Nephron progenitor cell (in vitro differentiated cells): ENCODE measurements at regions not wholly inside any gene's neighbourhood (a gene's known extent, or its start where the extent isn't known, plus 50 kb on each side); places are given as distances from the start of the nearest gene placed in this dataset.

Source experiments
- DNase-seq: peaks from one replicate; pipeline ENCODE4 v3.0.0; 2021
- H3K27ac Mint-ChIP-seq: 2 replicates; pipeline ENCODE4 v1.8.0; 2021; ENCODE audit warnings: mild to moderate bottlenecking, moderate library complexity, mixed read lengths
- H3K27me3 Mint-ChIP-seq: 2 replicates; pipeline ENCODE4 v1.8.0; 2021; ENCODE audit warnings: mild to moderate bottlenecking, low read depth, mixed read lengths; ENCODE audit not compliant: poor library complexity
- H3K36me3 Mint-ChIP-seq: 2 replicates; pipeline ENCODE4 v1.8.0; 2021; ENCODE audit warnings: low read depth, mixed read lengths
- H3K4me1 Mint-ChIP-seq: 2 replicates; pipeline ENCODE4 v1.8.0; 2021; ENCODE audit warnings: mixed read lengths
- H3K4me3 Mint-ChIP-seq: 2 replicates; pipeline ENCODE4 v1.8.0; 2021; ENCODE audit warnings: mild to moderate bottlenecking, moderate library complexity, mixed read lengths
- H3K9me3 Mint-ChIP-seq: 2 replicates; pipeline ENCODE4 v1.8.0; 2021; ENCODE audit warnings: mild to moderate bottlenecking, moderate library complexity, mixed read lengths
- TF ChIP-seq, protein P1 (sequence below): fragments of 200-600 bp; sonication (generic); IDR thresholded peaks from 2 replicates; pipeline ENCODE4 v1.5.0; 2021; ENCODE audit warnings: antibody characterized with exemption

DNA sequence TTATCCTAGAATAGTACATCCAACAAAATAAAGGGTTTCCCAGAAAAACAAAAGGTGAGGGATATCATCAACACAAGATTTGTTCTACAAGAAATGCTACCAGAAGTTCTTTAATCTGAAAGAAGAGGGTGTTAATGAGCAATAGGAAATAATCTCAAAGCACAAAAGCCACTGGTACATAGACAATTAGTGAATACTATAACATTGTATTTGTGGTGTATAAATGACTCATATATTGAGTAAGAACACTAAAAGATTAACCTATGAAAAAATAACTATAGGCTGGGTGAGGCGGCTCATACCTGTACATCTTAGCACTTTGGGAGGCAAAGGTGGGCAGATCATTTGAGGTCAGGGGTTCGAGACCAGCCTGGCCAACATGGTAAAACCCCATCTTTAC lies 210.2 kb upstream of the SLITRK3 start:
- H3K9me3 Mint-ChIP-seq: no peaks in the 10 kb centered on the region
- no peak for DNase-seq
- H3K27me3 Mint-ChIP-seq: no peaks in the 10 kb centered on the region
- H3K36me3 Mint-ChIP-seq: no peaks in the 10 kb centered on the region
- no peaks in the 10 kb centered on the region for H3K4me1 Mint-ChIP-seq
- H3K4me3 Mint-ChIP-seq: no peak overlapping the region
- no peak overlapping the region for H3K27ac Mint-ChIP-seq
- TF ChIP-seq, protein P1, sequence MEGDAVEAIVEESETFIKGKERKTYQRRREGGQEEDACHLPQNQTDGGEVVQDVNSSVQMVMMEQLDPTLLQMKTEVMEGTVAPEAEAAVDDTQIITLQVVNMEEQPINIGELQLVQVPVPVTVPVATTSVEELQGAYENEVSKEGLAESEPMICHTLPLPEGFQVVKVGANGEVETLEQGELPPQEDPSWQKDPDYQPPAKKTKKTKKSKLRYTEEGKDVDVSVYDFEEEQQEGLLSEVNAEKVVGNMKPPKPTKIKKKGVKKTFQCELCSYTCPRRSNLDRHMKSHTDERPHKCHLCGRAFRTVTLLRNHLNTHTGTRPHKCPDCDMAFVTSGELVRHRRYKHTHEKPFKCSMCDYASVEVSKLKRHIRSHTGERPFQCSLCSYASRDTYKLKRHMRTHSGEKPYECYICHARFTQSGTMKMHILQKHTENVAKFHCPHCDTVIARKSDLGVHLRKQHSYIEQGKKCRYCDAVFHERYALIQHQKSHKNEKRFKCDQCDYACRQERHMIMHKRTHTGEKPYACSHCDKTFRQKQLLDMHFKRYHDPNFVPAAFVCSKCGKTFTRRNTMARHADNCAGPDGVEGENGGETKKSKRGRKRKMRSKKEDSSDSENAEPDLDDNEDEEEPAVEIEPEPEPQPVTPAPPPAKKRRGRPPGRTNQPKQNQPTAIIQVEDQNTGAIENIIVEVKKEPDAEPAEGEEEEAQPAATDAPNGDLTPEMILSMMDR: no peak

DNA sequence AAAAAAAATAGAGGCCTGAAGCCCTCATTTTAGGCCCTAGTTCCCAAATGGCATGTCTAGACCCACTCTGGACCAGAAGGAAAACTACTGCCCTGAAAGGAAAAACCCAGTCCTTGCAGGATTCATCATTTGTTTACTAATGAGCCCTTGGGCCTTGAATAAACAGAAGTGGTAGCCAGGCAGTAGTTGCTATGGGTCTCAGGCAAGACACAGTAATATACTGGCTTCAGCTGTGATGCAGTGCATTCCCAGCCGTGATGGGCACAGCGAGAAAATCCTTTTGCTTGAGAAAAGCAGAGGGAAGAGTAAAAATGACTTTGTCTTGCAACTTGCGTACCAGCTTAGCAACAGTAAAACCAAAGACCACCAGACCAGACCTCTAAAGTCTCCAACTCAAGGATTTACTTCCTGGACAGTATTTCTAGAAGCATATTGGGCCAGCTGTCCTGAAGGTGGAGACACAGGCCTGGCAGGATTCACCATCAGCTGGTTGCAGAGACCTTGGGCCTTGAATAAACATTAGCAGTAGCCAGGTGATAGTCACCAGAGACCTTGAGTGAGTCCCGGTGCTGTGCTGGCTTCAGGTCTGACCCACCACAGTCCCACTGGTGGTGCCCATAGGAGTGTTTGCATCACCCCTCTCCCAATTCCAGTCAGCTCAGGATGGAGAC lies 208.3 kb upstream of the SLITRK3 start:
- no peak overlapping the region for H3K27ac Mint-ChIP-seq
- H3K9me3 Mint-ChIP-seq: no peaks in the 10 kb centered on the region
- H3K4me1 Mint-ChIP-seq: no peaks in the 10 kb centered on the region
- H3K36me3 Mint-ChIP-seq: no peaks in the 10 kb centered on the region
- H3K4me3 Mint-ChIP-seq: no peak overlapping the region
- no peaks in the 10 kb centered on the region for H3K27me3 Mint-ChIP-seq
- no peak for DNase-seq
- TF ChIP-seq, protein P1: no peak

DNA sequence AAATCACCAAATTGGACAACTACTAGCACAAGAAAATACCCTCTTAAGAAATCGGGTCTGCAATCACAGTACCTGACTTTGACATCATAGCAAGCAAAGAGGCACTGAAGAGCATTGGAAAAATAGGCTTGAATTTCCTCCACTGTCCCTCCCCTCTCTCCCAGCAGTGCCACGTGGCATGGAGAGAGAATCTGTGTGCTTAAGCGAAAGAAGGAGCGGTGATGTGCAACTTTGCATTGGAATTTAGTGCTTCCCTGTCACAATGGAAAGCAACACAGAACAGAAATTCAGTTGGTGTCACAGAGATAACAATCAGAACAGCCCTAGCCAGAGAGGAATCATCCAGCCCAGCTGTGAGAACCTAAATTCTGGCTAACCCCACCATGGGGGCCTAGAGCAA lies 207.5 kb upstream of the SLITRK3 start:
- TF ChIP-seq, protein P1: no peak
- H3K36me3 Mint-ChIP-seq: no peaks in the 10 kb centered on the region
- no peaks in the 10 kb centered on the region for H3K4me1 Mint-ChIP-seq
- H3K27ac Mint-ChIP-seq: peak overlapping the region; percentile 70
- no peaks in the 10 kb centered on the region for H3K9me3 Mint-ChIP-seq
- H3K4me3 Mint-ChIP-seq: no peak overlapping the region
- DNase-seq: no peak
- H3K27me3 Mint-ChIP-seq: no peaks in the 10 kb centered on the region

DNA sequence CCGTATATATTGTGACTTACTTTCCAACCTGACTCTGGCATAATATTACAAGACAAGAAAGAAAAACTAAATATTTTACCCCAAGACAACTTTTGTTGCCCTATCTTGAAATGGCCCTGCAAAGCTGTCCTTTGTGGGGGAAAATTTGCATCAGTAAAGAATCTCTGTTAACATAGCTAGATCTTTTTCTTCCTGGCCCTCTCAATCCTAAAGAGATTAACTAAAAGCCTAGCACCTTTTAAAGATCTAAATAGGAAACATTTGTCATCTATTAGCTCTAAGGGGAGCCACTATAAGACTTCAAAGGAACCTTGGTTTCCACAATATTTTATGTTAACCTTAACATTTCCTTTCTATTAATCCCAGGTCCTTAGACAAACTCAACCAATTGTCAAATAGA lies 199.0 kb upstream of the SLITRK3 start:
- DNase-seq: no peak
- no peaks in the 10 kb centered on the region for H3K9me3 Mint-ChIP-seq

DNA sequence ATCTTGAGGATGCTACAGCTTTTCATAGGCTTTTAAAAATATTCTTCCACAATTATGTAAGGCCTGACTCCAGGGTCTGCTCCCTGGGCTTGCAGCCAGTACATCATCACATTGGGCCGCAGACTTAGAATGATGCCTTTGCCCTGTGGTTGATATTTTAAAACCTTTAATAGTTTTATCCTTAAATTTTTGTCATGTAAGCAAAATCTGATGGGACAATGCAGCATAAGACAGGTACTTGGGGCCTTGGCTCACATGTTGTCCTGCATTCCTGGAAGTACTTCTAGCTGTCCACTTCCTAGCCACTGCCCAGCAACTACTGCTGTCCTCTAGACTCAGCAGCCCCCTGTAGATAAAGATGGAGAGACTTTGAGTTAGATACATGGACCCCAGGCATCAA lies 197.3 kb upstream of the SLITRK3 start:
- Mint-ChIP-seq H3K27me3 (no peaks in the 10 kb centered on the region), H3K9me3 (no peaks in the 10 kb centered on the region), H3K27ac (no peak overlapping the region), H3K4me1 (no peaks in the 10 kb centered on the region), H3K36me3 (no peaks in the 10 kb centered on the region), H3K4me3 (no peak overlapping the region)
- no peak for DNase-seq
- TF ChIP-seq, protein P1: no peak

More for the DNA sequence above, 199.0 kb upstream of the SLITRK3 start:
- Mint-ChIP-seq H3K27me3 (no peaks in the 10 kb centered on the region), H3K4me1 (no peaks in the 10 kb centered on the region), H3K27ac (no peak overlapping the region), H3K36me3 (no peaks in the 10 kb centered on the region), H3K4me3 (no peak overlapping the region)
- TF ChIP-seq, protein P1: no peak

DNA sequence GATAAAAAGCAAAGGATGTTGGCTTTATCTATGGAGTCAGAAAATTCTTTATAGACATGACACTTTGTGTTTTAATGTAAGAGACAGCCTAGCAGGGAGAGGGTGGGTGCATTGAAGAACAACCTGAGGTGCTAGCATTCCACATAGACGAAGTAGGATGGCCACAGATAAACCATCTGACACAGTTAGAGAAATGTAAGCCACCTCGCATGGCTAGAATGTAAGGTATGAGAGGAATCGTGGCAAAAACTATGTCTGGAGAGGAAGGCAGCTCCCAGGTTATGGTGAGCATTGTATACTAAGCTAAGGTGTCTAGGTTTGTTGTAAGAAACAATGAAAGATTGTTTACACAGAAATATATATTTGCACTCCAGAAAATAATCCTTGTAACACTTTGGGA lies 194.0 kb upstream of the SLITRK3 start:
- H3K27ac Mint-ChIP-seq: no peak overlapping the region
- TF ChIP-seq, protein P1: no peak
- no peak overlapping the region for H3K4me3 Mint-ChIP-seq
- no peaks in the 10 kb centered on the region for H3K27me3 Mint-ChIP-seq
- H3K36me3 Mint-ChIP-seq: no peaks in the 10 kb centered on the region
- H3K9me3 Mint-ChIP-seq: no peaks in the 10 kb centered on the region
- H3K4me1 Mint-ChIP-seq: no peaks in the 10 kb centered on the region
- DNase-seq: no peak
